Body of pancreas (tissue), 4 donors: ENCODE measurements at regions not wholly inside any gene's neighbourhood (a gene's known extent, or its start where the extent isn't known, plus 50 kb on each side); places are given as distances from the start of the nearest gene placed in this dataset.

ENCODE experiments used
- ATAC-seq: fragments of 150-250 bp; one replicate; pipeline ENCODE4 v1.9.1; 2016
- DNase-seq, 4 donors: peaks; one replicate each; pipeline ENCODE4 v3.0.0-alpha.2; 2019
- H3K27ac ChIP-seq, 4 donors: fragments of 200-600 bp; sonication (generic); 1 replicate in 3 of 4; 2 replicates in 1 of 4; pipeline versions ENCODE4 v1.5.1 to v1.6.1; 2016 to 2019; ENCODE audit warnings: mild to moderate bottlenecking in 1 of 4, mixed read lengths in 1 of 4, moderate library complexity in 1 of 4
- H3K27me3 ChIP-seq, 2 donors: fragments of 200-600 bp; sonication (generic); one replicate each; pipeline ENCODE4 v1.6.0; 2016; ENCODE audit warnings: mild to moderate bottlenecking in 1 of 2
- H3K36me3 ChIP-seq, 2 donors: fragments of 200-600 bp; sonication (generic); replicated peaks in 1 of 2; 2 replicates each; pipeline ENCODE4 v1.5.1; 2016; ENCODE audit warnings: low read depth in 2 of 2; ENCODE audit not compliant: insufficient read depth in 1 of 2
- H3K4me1 ChIP-seq: fragments of 200-600 bp; sonication (generic); one replicate; pipeline ENCODE4 v1.6.0; 2016
- H3K4me3 ChIP-seq, 2 donors: fragments of 200-600 bp; sonication (generic); 1 replicate in 1 of 2; 2 replicates in 1 of 2; pipeline ENCODE4 v1.5.1; 2016 to 2019
- H3K9me3 ChIP-seq, 3 donors: fragments of 200-600 bp; sonication (generic); 1 replicate in 2 of 3; 2 replicates in 1 of 3; pipeline ENCODE4 v1.5.1; 2016
- CTCF ChIP-seq, 7 experiments: fragments of 450-650 bp in 4 of 7; fragments of 200-600 bp in 3 of 7; sonication (generic) in 3 of 7; IDR thresholded peaks; one replicate each; pipeline ENCODE4 v1.5.1; 2016 to 2019; ENCODE audit warnings: antibody characterized with exemption in 7 of 7
- POLR2A ChIP-seq, 3 donors: fragments of 450-650 bp; IDR thresholded peaks; one replicate each; pipeline ENCODE4 v1.6.1; 2016; ENCODE audit warnings: antibody characterized with exemption in 3 of 3, mild to moderate bottlenecking in 2 of 3
- WGBS, 2 donors: methylation state at CpG; one replicate each; pipeline ENCODE4 v1.1.5; 2017; 5-methylcytosine and 5-hydroxymethylcytosine counted together
- intact Hi-C: fragments of 100-400 bp; cut with DNase I; formaldehyde crosslinking; loops from one replicate; pipeline ENCODE4 v1.15.1; 2023

- intact Hi-C loops = no loop called here
These were observed 385.6 kb upstream of the SGCD start for GRCh38 chr5:155941340-155941739.

GRCh38 chr5:155943516-155944407 is 383.2 kb upstream of the SGCD start:
- Histone ChIP-seq H3K27me3 (no peaks in the 10 kb centered on the region), H3K27ac (no peak overlapping the region), H3K9me3 (no peaks in the 10 kb centered on the region), H3K36me3 (no peaks in the 10 kb centered on the region), H3K4me1 (no peaks in the 10 kb centered on the region), H3K4me3 (no peak overlapping the region)
- intact Hi-C loops = no loop called here
- TF ChIP-seq CTCF (IDR thresholded peaks at IDR 0.05) (peak in 6 of 7 experiments; percentile 54 to 60 (median 56)), POLR2A (IDR thresholded peaks at IDR 0.05) (no peak)
- 9 to 12% methylated on average over 2 of the region's 2 CpGs for WGBS, 2 donors
- ATAC-seq (peak; percentile 78), DNase-seq (peak; percentile 43 to 64 (median 48))

More at GRCh38 chr5:155941340-155941739, 385.6 kb upstream of the SGCD start:
- ATAC-seq = no peak
- DNase-seq = no peak
- Histone ChIP-seq H3K4me1 (no peaks in the 10 kb centered on the region), H3K4me3 (no peak overlapping the region), H3K27me3 (no peaks in the 10 kb centered on the region), H3K36me3 (no peaks in the 10 kb centered on the region), H3K27ac (no peak overlapping the region), H3K9me3 (no peaks in the 10 kb centered on the region)
- TF ChIP-seq POLR2A (IDR thresholded peaks at IDR 0.05) (no peak), CTCF (IDR thresholded peaks at IDR 0.05) (no peak)

GRCh38 chr5:155947394-155948062 is 379.4 kb upstream of the SGCD start:
- TF ChIP-seq CTCF (IDR thresholded peaks at IDR 0.05) (no peak), POLR2A (IDR thresholded peaks at IDR 0.05) (no peak)
- DNase-seq (no peak), ATAC-seq (no peak)
- Histone ChIP-seq H3K4me1 (no peaks in the 10 kb centered on the region), H3K36me3 (no peaks in the 10 kb centered on the region), H3K4me3 (no peak overlapping the region), H3K9me3 (no peaks in the 10 kb centered on the region), H3K27ac (no peak overlapping the region), H3K27me3 (no peaks in the 10 kb centered on the region)
- intact Hi-C loops = no loop called here
- 58 to 60% methylated on average over 4 of the region's 4 CpGs for WGBS, 2 donors

GRCh38 chr5:155948576-155948975 is 378.4 kb upstream of the SGCD start:
- intact Hi-C loops = no loop called here
- WGBS, 2 donors = 67 to 75% methylated on average over 3 of the region's 3 CpGs

More at GRCh38 chr5:155948576-155948975, 378.4 kb upstream of the SGCD start:
- Histone ChIP-seq H3K4me3 (no peak overlapping the region), H3K27ac (no peak overlapping the region), H3K4me1 (no peaks in the 10 kb centered on the region), H3K36me3 (no peaks in the 10 kb centered on the region), H3K9me3 (no peaks in the 10 kb centered on the region), H3K27me3 (no peaks in the 10 kb centered on the region)
- TF ChIP-seq CTCF (IDR thresholded peaks at IDR 0.05) = no peak
- no peak for TF ChIP-seq POLR2A (IDR thresholded peaks at IDR 0.05)
- no peak for DNase-seq
- ATAC-seq = no peak
